WTC11 (cell line): ENCODE measurements at regions not wholly inside any gene's neighbourhood (a gene's known extent, or its start where the extent isn't known, plus 50 kb on each side); places are given as distances from the start of the nearest gene placed in this dataset.

Experiments used
- TCF7 ChIP-seq: sonication (generic); formaldehyde crosslinking; IDR thresholded peaks from 2 replicates; pipeline ENCODE4 v1.8.0; 2022; ENCODE audit warnings: mild to moderate bottlenecking, low read depth, missing genetic modification reagents, moderate library complexity
- ZNF121 ChIP-seq: sonication (generic); formaldehyde crosslinking; IDR thresholded peaks from 2 replicates; pipeline ENCODE4 v1.8.0; 2023; ENCODE audit warnings: missing genetic modification reagents
- TF ChIP-seq, protein P1 (sequence below): fragments of 200-600 bp; IDR thresholded peaks from 2 replicates; pipeline ENCODE4 v1.8.0; 2022; ENCODE audit warnings: antibody characterized with exemption
- TF ChIP-seq, protein P2 (sequence below): sonication (generic); formaldehyde crosslinking; IDR thresholded peaks from 2 replicates; pipeline ENCODE4 v1.8.0; 2023; ENCODE audit warnings: missing genetic modification reagents
- TF ChIP-seq, protein P3 (sequence below): sonication (generic); formaldehyde crosslinking; IDR thresholded peaks from 2 replicates; pipeline ENCODE4 v1.8.1; 2022; ENCODE audit warnings: mild to moderate bottlenecking, moderate library complexity, missing genetic modification reagents

DNA sequence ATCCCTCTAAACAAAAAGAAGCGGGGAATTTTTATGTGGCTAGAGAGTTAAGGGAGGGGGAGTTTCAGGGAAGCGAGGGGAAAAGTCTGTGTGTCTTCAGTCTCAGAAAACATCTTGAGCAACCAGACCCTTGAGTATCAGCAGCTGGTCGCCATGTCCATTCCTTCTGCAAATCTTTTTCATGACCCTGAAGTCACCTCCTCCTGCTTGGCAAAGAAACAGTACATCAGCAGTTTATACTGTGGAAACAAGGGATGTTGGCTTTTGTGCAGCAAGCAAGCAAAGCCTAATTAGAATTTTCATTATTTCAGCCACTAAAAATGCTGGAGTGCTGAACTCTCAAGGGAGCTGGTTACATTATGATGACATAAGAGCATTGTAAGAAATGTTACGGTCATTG lies 187.4 kb upstream of the SLC8A1 start:
- TF ChIP-seq, protein P1, sequence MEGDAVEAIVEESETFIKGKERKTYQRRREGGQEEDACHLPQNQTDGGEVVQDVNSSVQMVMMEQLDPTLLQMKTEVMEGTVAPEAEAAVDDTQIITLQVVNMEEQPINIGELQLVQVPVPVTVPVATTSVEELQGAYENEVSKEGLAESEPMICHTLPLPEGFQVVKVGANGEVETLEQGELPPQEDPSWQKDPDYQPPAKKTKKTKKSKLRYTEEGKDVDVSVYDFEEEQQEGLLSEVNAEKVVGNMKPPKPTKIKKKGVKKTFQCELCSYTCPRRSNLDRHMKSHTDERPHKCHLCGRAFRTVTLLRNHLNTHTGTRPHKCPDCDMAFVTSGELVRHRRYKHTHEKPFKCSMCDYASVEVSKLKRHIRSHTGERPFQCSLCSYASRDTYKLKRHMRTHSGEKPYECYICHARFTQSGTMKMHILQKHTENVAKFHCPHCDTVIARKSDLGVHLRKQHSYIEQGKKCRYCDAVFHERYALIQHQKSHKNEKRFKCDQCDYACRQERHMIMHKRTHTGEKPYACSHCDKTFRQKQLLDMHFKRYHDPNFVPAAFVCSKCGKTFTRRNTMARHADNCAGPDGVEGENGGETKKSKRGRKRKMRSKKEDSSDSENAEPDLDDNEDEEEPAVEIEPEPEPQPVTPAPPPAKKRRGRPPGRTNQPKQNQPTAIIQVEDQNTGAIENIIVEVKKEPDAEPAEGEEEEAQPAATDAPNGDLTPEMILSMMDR, result no peak
- TF ChIP-seq, protein P2, sequence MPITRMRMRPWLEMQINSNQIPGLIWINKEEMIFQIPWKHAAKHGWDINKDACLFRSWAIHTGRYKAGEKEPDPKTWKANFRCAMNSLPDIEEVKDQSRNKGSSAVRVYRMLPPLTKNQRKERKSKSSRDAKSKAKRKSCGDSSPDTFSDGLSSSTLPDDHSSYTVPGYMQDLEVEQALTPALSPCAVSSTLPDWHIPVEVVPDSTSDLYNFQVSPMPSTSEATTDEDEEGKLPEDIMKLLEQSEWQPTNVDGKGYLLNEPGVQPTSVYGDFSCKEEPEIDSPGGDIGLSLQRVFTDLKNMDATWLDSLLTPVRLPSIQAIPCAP (CRISPR knock-in tag), result no peak
- TF ChIP-seq, protein P3, sequence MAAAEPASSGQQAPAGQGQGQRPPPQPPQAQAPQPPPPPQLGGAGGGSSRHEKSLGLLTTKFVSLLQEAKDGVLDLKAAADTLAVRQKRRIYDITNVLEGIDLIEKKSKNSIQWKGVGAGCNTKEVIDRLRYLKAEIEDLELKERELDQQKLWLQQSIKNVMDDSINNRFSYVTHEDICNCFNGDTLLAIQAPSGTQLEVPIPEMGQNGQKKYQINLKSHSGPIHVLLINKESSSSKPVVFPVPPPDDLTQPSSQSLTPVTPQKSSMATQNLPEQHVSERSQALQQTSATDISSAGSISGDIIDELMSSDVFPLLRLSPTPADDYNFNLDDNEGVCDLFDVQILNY, result no peak
- TF ChIP-seq TCF7 (CRISPR knock-in tag), result no peak
- no peak for TF ChIP-seq ZNF121 (CRISPR knock-in tag)
